Thyroid gland (tissue), 4 donors: ENCODE measurements at regions not wholly inside any gene's neighbourhood (a gene's known extent, or its start where the extent isn't known, plus 50 kb on each side); places are given as distances from the start of the nearest gene placed in this dataset.

ENCODE experiments used
- POLR2A ChIP-seq, 2 donors: fragments of 450-650 bp; IDR thresholded peaks; one replicate each; pipeline ENCODE4 v1.6.1; 2017; ENCODE audit warnings: antibody characterized with exemption in 2 of 2, mild to moderate bottlenecking in 2 of 2, moderate library complexity in 1 of 2
- TF ChIP-seq, protein P1 (sequence below), 6 experiments: fragments of 200-600 bp in 3 of 6; fragments of 450-650 bp in 3 of 6; sonication (generic) in 3 of 6; IDR thresholded peaks; one replicate each; pipeline ENCODE4 v1.5.1; 2016 to 2019; ENCODE audit warnings: antibody characterized with exemption in 6 of 6, mild to moderate bottlenecking in 2 of 6, inconsistent platforms in 1 of 6, moderate library complexity in 1 of 6

DNA sequence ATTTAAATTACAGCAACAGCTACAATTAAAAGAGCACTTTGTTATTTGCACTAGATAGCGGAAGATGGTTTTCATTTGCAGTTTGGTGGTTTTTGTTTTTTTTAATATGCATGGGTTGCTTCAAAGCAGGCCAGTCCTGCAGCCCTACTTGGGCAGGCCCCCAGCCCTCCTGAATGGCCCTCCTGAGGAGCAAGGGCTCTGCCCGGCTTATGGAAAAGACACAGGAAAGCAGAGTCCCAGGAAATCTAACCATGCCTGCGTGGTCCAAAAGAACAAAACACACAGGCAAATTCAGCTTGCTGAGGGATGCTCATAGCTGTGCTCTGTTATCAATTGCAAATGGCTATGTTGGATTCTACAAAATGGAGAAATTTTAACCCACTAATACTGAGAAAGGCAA, 371.1 kb upstream of the ARID1B start:
- no peak for TF ChIP-seq POLR2A (IDR thresholded peaks at IDR 0.05)
- TF ChIP-seq, protein P1, sequence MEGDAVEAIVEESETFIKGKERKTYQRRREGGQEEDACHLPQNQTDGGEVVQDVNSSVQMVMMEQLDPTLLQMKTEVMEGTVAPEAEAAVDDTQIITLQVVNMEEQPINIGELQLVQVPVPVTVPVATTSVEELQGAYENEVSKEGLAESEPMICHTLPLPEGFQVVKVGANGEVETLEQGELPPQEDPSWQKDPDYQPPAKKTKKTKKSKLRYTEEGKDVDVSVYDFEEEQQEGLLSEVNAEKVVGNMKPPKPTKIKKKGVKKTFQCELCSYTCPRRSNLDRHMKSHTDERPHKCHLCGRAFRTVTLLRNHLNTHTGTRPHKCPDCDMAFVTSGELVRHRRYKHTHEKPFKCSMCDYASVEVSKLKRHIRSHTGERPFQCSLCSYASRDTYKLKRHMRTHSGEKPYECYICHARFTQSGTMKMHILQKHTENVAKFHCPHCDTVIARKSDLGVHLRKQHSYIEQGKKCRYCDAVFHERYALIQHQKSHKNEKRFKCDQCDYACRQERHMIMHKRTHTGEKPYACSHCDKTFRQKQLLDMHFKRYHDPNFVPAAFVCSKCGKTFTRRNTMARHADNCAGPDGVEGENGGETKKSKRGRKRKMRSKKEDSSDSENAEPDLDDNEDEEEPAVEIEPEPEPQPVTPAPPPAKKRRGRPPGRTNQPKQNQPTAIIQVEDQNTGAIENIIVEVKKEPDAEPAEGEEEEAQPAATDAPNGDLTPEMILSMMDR (IDR thresholded peaks at IDR 0.05), result no peak
